IPS-18a (cell line): ENCODE measurements at regions not wholly inside any gene's neighbourhood (a gene's known extent, or its start where the extent isn't known, plus 50 kb on each side); places are given as distances from the start of the nearest gene placed in this dataset.

ENCODE experiments used
- H3K27ac ChIP-seq: one replicate; pipeline ENCODE4 v1.5.1; 2013; ENCODE audit warnings: low read length
- H3K27me3 ChIP-seq: one replicate; pipeline ENCODE4 v1.6.1; 2013; ENCODE audit warnings: mild to moderate bottlenecking, low read length; ENCODE audit not compliant: control insufficient read depth, insufficient read depth
- H3K36me3 ChIP-seq: one replicate; pipeline ENCODE4 v1.6.1; 2013; ENCODE audit warnings: low read depth, low read length; ENCODE audit not compliant: control insufficient read depth
- H3K4me1 ChIP-seq: one replicate; pipeline ENCODE4 v1.6.1; 2013; ENCODE audit warnings: low read depth, low read length; ENCODE audit not compliant: control insufficient read depth
- H3K4me3 ChIP-seq: one replicate; pipeline ENCODE4 v1.5.1; 2013; ENCODE audit warnings: low read length
- H3K9ac ChIP-seq: one replicate; pipeline ENCODE4 v1.6.1; 2013; ENCODE audit warnings: mild to moderate bottlenecking, low read length, moderate library complexity
- H3K9me3 ChIP-seq: one replicate; pipeline ENCODE4 v1.6.1; 2013; ENCODE audit warnings: low read depth, low read length; ENCODE audit not compliant: control insufficient read depth

GRCh38 chr2:43159797-43160196, 66.6 kb downstream of the ZFP36L2 start:
- no peak overlapping the region for H3K4me3 ChIP-seq
- H3K36me3 ChIP-seq: no peaks in the 10 kb centered on the region
- H3K9ac ChIP-seq: no peak overlapping the region
- H3K27ac ChIP-seq: no peak overlapping the region
- H3K9me3 ChIP-seq: no peaks in the 10 kb centered on the region
- H3K4me1 ChIP-seq: no peaks in the 10 kb centered on the region
- no peaks in the 10 kb centered on the region for H3K27me3 ChIP-seq

- Histone ChIP-seq H3K27ac (no peak overlapping the region), H3K9me3 (no peaks in the 10 kb centered on the region), H3K4me3 (no peak overlapping the region), H3K36me3 (no peaks in the 10 kb centered on the region), H3K9ac (no peak overlapping the region), H3K4me1 (no peaks in the 10 kb centered on the region), H3K27me3 (no peaks in the 10 kb centered on the region)
These were observed 68.0 kb downstream of the ZFP36L2 start for GRCh38 chr2:43158259-43158880.

- Histone ChIP-seq H3K4me1 (no peaks in the 10 kb centered on the region), H3K9ac (no peak overlapping the region), H3K36me3 (no peaks in the 10 kb centered on the region), H3K4me3 (no peak overlapping the region), H3K27ac (no peak overlapping the region), H3K27me3 (no peaks in the 10 kb centered on the region), H3K9me3 (no peaks in the 10 kb centered on the region)
These were observed 68.7 kb downstream of the ZFP36L2 start for GRCh38 chr2:43157506-43158246.

GRCh38 chr2:43155851-43156411, 70.5 kb downstream of the ZFP36L2 start:
- no peak overlapping the region for H3K4me3 ChIP-seq
- no peaks in the 10 kb centered on the region for H3K9me3 ChIP-seq
- no peak overlapping the region for H3K9ac ChIP-seq
- H3K4me1 ChIP-seq: no peaks in the 10 kb centered on the region
- no peaks in the 10 kb centered on the region for H3K27me3 ChIP-seq
- H3K27ac ChIP-seq: no peak overlapping the region
- H3K36me3 ChIP-seq: no peaks in the 10 kb centered on the region

- Histone ChIP-seq H3K4me3 (no peak overlapping the region), H3K27ac (no peak overlapping the region), H3K9me3 (no peaks in the 10 kb centered on the region), H3K27me3 (no peaks in the 10 kb centered on the region), H3K4me1 (no peaks in the 10 kb centered on the region), H3K36me3 (no peaks in the 10 kb centered on the region), H3K9ac (no peak overlapping the region)
These were observed 71.7 kb downstream of the ZFP36L2 start for GRCh38 chr2:43154685-43155084.

GRCh38 chr2:43152741-43153647, 73.4 kb downstream of the ZFP36L2 start:
- H3K4me1 ChIP-seq: no peaks in the 10 kb centered on the region
- no peaks in the 10 kb centered on the region for H3K27me3 ChIP-seq
- no peaks in the 10 kb centered on the region for H3K9me3 ChIP-seq
- H3K27ac ChIP-seq: no peak overlapping the region
- no peak overlapping the region for H3K9ac ChIP-seq
- no peaks in the 10 kb centered on the region for H3K36me3 ChIP-seq
- no peak overlapping the region for H3K4me3 ChIP-seq

GRCh38 chr2:43152186-43152585, 74.2 kb downstream of the ZFP36L2 start:
- no peaks in the 10 kb centered on the region for H3K27me3 ChIP-seq
- H3K4me1 ChIP-seq: no peaks in the 10 kb centered on the region
- no peak overlapping the region for H3K9ac ChIP-seq
- H3K4me3 ChIP-seq: no peak overlapping the region
- H3K9me3 ChIP-seq: no peaks in the 10 kb centered on the region
- no peaks in the 10 kb centered on the region for H3K36me3 ChIP-seq
- no peak overlapping the region for H3K27ac ChIP-seq

- H3K27ac ChIP-seq: no peak overlapping the region
- no peaks in the 10 kb centered on the region for H3K9me3 ChIP-seq
- H3K4me1 ChIP-seq: peaks cover 3% of the 10 kb centered on the region
These were observed 76.8 kb downstream of the ZFP36L2 start for GRCh38 chr2:43149482-43150107.

GRCh38 chr2:43146083-43146482, 80.3 kb downstream of the ZFP36L2 start:
- Histone ChIP-seq H3K9ac (no peak overlapping the region), H3K4me1 (peaks cover 3% of the 10 kb centered on the region), H3K9me3 (no peaks in the 10 kb centered on the region), H3K4me3 (no peak overlapping the region), H3K36me3 (no peaks in the 10 kb centered on the region), H3K27ac (no peak overlapping the region), H3K27me3 (no peaks in the 10 kb centered on the region)

More at GRCh38 chr2:43149482-43150107, 76.8 kb downstream of the ZFP36L2 start:
- H3K36me3 ChIP-seq: no peaks in the 10 kb centered on the region
- H3K27me3 ChIP-seq: no peaks in the 10 kb centered on the region
- H3K9ac ChIP-seq: no peak overlapping the region
- H3K4me3 ChIP-seq: no peak overlapping the region

GRCh38 chr2:43144263-43144662, 82.1 kb downstream of the ZFP36L2 start:
- H3K4me3 ChIP-seq: no peak overlapping the region
- H3K36me3 ChIP-seq: no peaks in the 10 kb centered on the region
- no peak overlapping the region for H3K9ac ChIP-seq
- no peak overlapping the region for H3K27ac ChIP-seq
- no peaks in the 10 kb centered on the region for H3K9me3 ChIP-seq
- peaks cover 3% of the 10 kb centered on the region for H3K4me1 ChIP-seq
- no peaks in the 10 kb centered on the region for H3K27me3 ChIP-seq

- Histone ChIP-seq H3K9ac (no peak overlapping the region), H3K9me3 (no peaks in the 10 kb centered on the region), H3K4me3 (no peak overlapping the region), H3K27me3 (no peaks in the 10 kb centered on the region), H3K4me1 (peaks cover 3% of the 10 kb centered on the region), H3K27ac (no peak overlapping the region), H3K36me3 (no peaks in the 10 kb centered on the region)
These were observed 82.7 kb downstream of the ZFP36L2 start for GRCh38 chr2:43143756-43144155.
